ENCODE measurements at regions not wholly inside any gene's neighbourhood (a gene's known extent, or its start where the extent isn't known, plus 50 kb on each side); places are given as distances from the start of the nearest gene placed in this dataset.

GRCh38 chr3:82262193-82262592, 500.7 kb upstream of the GBE1 start:
- intact Hi-C loops (cut with DNase I), result no loop called here
- no peak for DNase-seq (ENCODE audit: low spot score)

- intact Hi-C loops (cut with DNase I), result no loop called here
- DNase-seq (ENCODE audit: low spot score), result no peak
These were observed 500.2 kb upstream of the GBE1 start for GRCh38 chr3:82261637-82262036.

GRCh38 chr3:82261013-82261412, 499.6 kb upstream of the GBE1 start:
- DNase-seq (ENCODE audit: low spot score), result no peak
- intact Hi-C loops (cut with DNase I), result no loop called here

DNA sequence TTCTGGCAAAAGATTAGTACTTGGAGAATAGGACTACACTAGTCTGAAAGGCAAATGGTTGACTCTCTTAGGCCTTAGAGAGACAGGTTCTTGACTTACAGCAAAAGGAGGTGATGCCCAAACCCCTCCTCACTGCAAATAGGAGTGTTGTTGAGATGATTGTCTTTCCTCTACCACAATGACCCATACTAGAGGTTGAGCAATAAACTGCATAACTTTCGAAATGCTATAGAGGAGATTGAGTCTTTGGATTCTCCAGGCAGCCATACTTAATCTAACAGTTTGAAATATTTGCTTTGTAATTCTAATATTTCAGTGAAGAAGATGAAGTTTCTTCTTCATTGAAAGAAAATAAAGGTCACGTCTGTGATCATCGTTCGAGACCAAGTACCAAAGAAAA, 498.5 kb upstream of the GBE1 start:
- intact Hi-C loops (cut with DNase I), result no loop called here
- no peak for DNase-seq (ENCODE audit: low spot score)

DNA sequence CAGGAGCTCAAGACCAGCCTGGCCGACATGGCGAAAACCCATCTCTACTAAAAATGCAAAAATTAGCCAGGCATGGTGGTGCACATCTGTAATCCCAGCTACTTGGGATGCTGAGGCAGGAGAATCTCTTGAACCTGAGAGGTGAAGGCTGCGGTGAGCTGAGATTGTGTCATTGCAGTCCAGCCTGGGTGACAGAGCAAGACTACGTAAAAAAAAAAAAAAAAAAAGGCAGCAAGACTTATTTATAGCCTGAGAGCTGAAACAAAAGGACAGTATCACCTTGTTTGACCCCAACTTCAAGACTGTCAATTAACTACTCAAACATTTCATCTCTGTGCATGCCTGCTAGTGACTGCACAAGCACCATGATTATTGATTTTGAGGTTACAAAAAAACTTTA, 478.9 kb upstream of the GBE1 start:
- intact Hi-C loops (cut with DNase I), result no loop called here

DNA sequence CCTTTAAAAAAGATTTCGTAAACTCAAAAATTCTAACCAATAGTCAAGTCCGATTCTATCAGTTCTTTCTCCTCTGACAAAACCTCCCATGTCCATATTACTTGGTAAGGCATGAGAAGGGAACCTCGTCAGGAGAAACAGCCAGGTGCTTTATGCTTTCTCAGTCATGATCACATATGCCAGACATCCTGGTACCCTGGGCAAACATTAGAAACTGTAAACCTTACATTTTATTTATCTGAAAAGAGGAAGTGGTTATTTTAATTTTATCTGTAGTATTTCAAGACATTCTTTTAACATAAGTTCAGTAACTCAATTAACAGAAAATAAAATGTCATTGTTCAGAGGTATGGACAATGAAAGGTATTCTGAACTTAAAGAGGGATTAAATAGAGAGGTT, 474.8 kb upstream of the GBE1 start:
- intact Hi-C loops (cut with DNase I), result no loop called here
- DNase-seq (ENCODE audit: low spot score), result no peak

More for the DNA sequence above, 478.9 kb upstream of the GBE1 start:
- DNase-seq (ENCODE audit: low spot score), result no peak

DNA sequence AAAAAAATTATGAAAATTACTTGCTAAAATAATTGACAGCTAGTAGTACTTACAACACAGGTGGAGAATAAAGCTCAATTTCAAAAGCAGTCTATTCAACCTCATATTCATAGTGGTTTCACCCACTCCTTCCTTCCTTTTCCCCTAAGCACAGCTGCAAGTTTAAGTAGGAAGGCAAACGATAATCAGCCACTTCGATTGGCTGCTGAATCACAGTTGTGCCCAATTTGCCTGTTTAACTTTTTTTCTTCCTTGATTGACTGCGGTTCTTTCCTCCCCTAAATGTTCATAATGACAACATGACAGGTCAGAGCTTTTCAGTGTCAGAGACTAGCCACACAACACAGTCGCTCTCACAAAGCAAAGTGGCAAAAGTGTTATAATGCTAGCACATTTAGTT, 468.0 kb upstream of the GBE1 start:
- intact Hi-C loops (cut with DNase I), result no loop called here
- DNase-seq (ENCODE audit: low spot score), result no peak

- intact Hi-C loops (cut with DNase I), result no loop called here
- no peak for DNase-seq (ENCODE audit: low spot score)
These were observed 463.2 kb upstream of the GBE1 start for GRCh38 chr3:82224661-82225060.

GRCh38 chr3:82222401-82222800, 461.0 kb upstream of the GBE1 start:
- intact Hi-C loops (cut with DNase I), result no loop called here
- no peak for DNase-seq (ENCODE audit: low spot score)

- DNase-seq (ENCODE audit: low spot score), result no peak
These were observed 456.1 kb upstream of the GBE1 start for GRCh38 chr3:82217571-82217970.

DNA sequence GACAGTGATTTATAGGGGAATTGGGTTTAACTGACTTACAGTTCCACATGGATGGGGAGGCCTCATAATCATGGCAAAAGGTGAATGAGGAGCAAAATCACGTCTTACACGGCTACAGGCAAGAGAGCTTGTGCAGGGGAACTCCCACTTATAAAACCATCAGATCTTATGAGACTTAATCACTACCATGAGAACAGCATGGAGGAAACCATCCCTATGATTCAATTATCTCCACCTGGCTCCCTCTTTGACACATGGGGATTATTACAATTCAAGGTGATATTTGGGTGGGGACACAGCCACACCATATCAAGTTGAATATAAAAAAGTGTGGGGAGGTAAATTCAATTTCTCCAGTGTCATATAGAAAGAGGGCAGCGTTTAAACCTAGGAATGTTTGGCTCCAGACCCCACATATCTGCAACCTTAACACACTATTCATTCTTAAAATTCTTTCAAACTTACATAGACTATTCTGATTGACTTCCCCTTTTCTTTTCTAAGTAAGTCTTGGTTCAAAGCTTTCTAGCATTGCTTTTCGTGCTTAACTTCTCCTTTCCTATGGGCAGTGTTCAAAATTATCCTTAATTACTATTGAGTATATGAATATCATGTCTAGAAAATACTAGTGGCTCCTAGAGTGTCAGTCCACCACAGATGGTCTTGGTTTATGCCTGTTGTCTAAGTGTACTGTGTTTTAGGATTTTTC, 446.7 kb upstream of the GBE1 start:
- intact Hi-C loops (cut with DNase I), result no loop called here
- no peak for DNase-seq (ENCODE audit: low spot score)

More at GRCh38 chr3:82217571-82217970, 456.1 kb upstream of the GBE1 start:
- intact Hi-C loops (cut with DNase I), result no loop called here

DNA sequence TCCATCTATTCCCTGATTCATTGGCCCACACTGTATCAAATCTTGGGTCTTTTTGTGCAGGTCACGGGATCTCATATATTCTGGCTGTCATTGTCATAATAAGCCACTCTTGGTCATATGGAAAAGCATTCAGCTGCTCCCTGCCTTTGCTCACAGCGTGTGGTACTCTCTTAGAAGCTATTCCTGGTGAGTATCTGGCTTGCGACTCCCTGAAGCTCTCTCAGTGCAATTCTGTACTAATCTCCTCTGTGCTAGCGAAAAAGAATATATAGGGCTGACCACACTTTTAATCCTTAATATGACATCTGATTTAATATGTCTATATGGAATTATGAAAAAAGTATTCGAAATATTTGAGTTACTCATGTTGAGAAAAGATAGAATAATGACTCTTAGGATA, 440.8 kb upstream of the GBE1 start:
- intact Hi-C loops (cut with DNase I), result no loop called here
- DNase-seq (ENCODE audit: low spot score), result no peak

DNA sequence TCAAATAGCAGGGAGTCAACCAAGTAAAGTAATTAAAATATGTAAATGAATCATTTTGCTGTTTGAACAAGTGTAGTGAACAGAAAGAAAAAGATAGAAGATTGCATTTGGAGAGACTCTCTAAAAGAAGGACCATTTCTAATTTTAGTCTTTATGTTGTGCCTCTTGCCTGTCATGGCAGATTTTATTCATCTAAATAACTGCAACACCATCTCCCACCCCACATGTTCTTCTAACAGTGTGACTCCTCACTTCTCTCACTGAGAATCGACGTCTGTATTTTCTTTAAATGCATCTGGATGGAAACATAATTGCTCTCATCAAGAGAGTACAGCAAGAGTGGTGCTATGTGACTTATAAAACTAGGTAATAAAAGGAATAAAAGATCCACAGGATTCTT, 439.9 kb upstream of the GBE1 start:
- intact Hi-C loops (cut with DNase I), result no loop called here

GRCh38 chr3:82198009-82198408, 436.6 kb upstream of the GBE1 start:
- intact Hi-C loops (cut with DNase I), result no loop called here
- DNase-seq (ENCODE audit: low spot score), result no peak

More for the DNA sequence above, 439.9 kb upstream of the GBE1 start:
- DNase-seq (ENCODE audit: low spot score), result no peak

DNA sequence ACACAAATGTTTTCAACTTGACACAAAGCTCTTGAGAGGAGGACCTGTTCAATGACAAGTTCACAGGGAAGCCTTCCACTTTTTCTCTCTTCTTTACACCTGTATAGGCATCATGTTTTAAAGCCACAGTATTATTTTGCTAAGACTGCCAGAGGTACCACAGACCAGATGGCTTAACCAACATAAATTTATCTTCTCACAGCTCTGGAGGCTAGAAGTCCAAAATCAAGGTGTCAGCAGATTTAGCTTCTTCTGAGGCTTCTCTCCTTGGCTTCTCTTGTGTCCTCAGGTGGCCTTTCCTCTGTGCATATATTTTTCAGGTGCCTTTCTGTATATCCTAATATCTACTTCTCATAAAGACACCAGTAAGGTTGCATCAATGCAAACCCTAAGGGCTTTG, 435.2 kb upstream of the GBE1 start:
- DNase-seq (ENCODE audit: low spot score), result no peak
- intact Hi-C loops (cut with DNase I), result no loop called here

- no peak for DNase-seq (ENCODE audit: low spot score)
- intact Hi-C loops (cut with DNase I), result no loop called here
These were observed 433.4 kb upstream of the GBE1 start for GRCh38 chr3:82194870-82195269.

- intact Hi-C loops (cut with DNase I), result no loop called here
- no peak for DNase-seq (ENCODE audit: low spot score)
These were observed 424.6 kb upstream of the GBE1 start for GRCh38 chr3:82186017-82186416.

DNA sequence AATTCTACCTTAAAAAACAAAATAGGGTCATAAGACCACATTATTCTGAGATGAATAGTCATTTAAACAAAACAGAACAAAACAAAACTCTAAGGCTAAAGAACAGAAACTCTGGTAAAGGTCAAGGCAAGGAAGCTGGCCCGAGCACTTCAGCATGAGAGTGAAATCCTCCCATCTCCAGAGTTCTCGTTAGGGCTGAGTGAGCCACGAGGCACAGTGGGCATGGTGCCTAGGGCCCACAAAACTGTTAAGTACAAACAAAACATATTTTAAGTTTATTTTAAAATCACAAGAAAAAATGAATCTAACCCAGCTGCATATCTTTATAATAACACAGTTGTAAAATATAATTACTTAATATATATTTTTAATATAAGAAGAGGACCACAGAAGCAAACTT, 417.8 kb upstream of the GBE1 start:
- DNase-seq (ENCODE audit: low spot score), result no peak
- intact Hi-C loops (cut with DNase I), result no loop called here

- intact Hi-C loops (cut with DNase I), result no loop called here
- DNase-seq (ENCODE audit: low spot score), result no peak
These were observed 416.8 kb upstream of the GBE1 start for GRCh38 chr3:82178291-82178690.

- no peak for DNase-seq (ENCODE audit: low spot score)
- intact Hi-C loops (cut with DNase I), result no loop called here
These were observed 416.3 kb upstream of the GBE1 start for GRCh38 chr3:82177774-82178173.

- intact Hi-C loops (cut with DNase I), result no loop called here
- DNase-seq (ENCODE audit: low spot score), result no peak
These were observed 403.8 kb upstream of the GBE1 start for GRCh38 chr3:82165266-82165665.
